IPS-NIHi11 (cell line): ENCODE measurements at regions not wholly inside any gene's neighbourhood (a gene's known extent, or its start where the extent isn't known, plus 50 kb on each side); places are given as distances from the start of the nearest gene placed in this dataset.
"Not testable (repeated sequence)": the region's sequence is repeated elsewhere in the genome, so short reads cannot be mapped to it uniquely, and the experiment has no call there.

Source experiments
- DNase-seq: peaks from one replicate; pipeline ENCODE4 v3.0.0; 2012; ENCODE audit warnings: mixed read lengths, low spot score

DNA sequence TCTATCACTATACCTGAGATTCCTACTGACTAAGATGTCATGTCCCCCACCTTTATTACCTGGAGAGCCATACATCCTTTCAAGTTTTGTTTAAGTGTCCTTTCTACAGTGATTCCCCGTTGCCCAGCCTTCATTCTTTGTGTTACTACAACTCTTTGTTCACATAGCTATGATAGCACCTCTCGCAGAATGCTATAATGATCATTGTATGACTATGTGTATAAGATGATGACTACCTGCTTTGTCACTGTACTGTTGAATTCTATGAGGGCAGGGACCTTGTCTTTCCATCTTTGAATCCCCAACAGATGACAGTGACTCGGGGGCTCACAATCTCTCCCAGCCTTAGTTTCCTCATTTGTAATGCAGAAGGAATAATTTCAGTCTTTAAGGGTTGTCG lies 361.2 kb downstream of the NPR3 start:
- DNase-seq, result no peak

DNA sequence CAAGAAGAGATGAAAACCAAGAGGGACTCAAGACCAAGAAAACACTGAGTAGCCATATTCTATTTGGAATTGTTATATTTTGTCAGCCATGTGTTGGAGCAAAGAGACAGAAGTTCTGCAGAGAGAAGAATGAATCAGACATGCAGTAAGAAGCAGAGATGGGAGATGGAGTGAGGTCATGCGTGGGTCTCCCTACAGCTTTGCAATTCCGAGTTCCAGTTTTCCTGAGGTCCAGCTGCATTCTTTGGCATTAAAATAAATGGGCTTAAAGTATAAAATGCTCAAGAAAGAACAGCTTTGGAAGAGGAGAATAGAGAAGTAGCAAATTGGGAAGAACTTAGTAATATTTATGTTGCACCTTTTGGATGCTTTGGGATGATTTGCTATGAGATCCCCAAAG lies 361.6 kb downstream of the NPR3 start:
- DNase-seq, result no peak

DNA sequence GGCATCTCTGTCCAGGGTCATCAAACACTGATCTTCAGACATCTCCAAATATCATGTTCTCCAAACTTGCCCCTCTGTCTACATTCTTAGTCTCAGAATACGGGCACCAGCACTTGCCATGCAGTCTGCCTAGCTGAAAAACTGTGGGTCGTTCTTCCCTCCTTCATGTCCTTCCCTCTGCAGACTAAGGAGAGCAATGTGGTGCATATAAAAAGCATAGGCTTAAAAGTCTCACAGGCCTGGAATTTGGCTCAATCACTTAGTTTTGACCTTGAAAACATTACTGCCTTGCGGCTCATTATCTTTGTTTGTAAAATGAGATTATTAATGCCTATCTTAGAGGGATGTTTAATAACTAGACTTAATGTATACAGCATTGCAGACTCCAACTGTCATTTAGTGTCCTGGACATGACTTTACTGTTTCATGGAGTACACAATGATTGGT lies 362.8 kb downstream of the NPR3 start:
- DNase-seq, result no peak

DNA sequence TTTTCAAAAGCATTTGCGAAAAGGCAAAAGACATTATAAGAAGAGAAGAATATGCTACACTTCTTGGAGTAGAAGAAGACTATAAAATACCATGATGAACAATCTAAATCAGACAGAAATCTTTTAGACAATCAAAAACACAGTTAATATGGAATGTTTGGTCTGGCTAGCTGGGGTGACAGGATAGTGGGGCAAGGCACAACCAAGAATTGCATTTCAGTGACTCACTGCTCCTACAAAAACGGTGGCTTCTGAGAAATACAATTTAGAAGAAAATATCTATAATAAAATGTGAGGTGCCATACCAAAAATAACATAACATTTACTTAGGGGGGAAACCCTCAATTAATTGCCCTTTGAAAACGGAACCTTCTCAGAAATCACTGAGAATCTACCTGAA lies 363.4 kb downstream of the NPR3 start:
- no peak for DNase-seq

DNA sequence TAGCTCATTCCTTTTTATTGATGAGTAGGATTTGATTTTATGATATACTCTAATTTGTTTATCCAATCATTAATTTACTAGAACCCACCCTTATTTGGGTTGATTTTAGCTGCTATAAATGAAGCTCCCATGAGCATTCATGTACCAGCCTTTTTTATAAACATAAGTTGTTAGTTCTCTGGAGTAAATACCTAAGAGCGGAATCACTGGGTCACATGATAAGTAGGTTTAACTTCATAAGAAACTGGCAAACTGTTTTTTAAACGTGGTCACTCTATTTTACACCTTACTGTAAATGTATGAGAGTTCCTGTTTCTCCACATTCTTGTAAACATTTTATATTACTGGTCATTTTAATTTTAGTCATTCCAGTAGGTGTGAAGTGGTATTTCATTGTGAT lies 364.6 kb downstream of the NPR3 start:
- no peak for DNase-seq

DNA sequence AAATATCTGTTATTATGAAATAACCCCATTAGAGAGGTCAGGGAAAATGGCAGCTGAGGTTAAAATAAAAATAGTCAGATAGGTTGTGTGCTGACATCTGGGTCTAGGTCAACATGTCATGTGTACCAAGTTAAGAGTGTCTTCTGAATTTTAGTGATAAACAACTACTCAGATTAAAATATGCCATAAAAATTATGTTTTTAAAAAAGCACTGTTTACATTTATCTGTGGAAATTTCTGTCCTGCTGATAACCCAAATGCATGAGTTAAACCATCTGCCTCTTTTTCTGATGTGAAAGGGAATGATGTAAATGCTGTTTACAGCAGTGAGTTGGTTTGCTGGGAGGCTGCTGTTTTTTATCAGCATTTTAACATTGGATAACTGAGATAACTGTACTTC lies 361.2 kb upstream of the TARS1 start:
- no peak for DNase-seq

DNA sequence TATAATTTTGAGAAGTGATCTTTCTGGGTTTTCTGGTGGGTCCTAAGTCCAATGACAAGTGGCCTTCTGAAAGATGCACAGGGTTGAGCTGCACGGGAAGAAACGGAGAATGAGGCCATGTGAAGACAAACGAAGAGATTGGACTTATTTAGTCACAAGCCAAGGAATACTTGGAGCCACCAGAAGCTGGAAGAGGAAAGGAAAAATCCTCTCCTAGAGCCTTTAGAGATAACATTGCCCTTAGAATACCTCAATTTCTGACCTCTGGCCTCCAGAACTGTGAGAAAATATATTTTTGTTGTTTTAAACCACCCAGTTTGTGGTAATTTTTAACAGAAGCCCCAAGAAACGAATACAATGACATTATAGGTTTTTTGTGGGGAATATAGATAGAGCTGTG lies 360.5 kb upstream of the TARS1 start:
- no peak for DNase-seq

DNA sequence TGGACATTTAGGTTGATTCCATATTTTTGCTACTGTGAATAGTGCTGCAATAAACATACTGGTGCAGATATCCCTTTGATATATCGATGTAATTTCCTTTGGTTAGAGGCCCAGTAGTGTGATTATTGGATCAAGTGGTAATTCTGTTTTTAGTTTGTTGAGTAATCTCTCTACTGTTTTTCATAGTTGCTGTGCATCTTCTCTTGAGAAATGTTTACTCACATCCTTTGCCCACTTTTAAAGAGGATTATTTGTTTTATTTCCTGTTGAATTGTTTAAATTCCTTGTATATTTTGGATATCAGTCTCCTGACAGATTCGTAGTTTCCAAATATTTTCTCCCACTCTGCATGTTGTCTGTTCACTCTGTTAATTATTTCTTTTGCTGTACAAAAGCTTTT lies 352.6 kb upstream of the TARS1 start:
- DNase-seq, result no peak

DNA sequence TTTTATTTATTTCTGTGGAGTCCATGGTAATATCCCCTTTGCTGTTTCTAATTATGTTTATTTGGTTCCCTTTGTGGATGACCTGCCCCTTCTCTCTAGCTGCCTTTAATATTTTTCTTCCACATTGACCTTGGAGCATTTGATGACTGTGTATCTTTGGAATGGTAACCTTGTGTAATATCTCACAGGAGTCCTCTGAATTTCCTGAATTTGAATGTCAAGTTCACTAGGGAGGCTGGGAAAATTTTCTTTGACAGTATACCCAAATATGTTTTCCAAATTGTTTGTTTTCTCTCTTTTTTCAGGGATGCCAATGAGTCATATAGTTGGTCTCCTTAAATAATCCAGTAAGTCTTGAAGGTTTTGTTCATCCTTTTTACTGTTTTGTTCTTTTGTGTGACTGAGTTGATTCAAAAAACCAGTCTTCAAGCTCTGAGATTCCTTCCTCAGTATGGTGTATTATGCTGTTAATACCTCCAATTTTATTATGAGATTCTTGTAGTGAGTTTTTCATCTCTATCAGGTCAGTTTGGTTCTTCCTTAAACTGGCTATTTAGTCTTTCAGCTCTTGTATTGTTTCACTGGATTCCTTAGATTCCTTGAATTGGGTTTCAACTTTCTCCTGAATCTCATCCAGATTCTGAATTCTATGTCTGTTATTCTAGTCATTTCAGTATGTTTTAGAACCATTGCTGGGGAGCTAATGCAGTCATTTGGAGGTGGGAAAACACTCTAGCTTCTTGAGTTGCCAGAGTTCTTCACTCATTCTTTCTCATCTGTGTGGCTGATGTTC lies 349.0 kb upstream of the TARS1 start:
- DNase-seq, result no peak

DNA sequence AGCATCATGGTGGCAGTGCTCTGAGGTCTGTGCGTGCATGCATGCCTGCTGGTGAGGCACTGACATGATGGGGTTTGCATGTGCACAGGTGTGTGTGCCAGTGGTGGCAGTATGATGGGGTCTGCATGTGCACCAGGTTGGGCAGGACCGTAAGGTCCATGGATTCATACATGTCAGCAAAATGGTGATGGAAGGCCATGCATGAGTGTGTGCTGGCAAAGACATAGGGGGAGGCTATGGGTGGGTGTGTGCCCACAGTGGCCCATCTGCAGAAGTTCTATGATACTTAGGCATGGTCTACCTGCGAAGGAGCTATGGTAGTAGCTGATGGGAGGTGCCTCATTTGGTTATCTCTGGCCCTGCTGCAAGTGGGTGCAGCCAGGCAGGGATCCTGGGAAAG lies 348.0 kb upstream of the TARS1 start:
- no peak for DNase-seq

DNA sequence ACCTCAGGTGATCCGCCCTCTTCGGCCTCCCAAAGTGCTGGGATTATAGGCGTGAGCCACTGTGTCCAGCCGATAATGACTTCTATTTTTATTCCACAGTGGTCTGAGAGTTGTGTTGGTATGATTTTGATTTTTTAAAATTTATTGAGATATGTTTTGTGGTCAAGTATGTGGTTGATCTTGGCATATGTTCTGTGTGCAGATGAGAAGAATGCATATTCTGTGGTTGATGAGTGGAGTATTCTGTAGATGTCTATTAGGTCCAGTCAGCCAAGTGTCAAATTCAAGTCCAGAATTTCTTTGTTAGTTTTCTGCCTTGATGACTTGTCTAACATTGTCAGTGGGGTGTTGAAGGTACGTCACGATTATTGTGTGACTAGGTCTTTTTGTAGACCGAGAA lies 338.2 kb upstream of the TARS1 start:
- no peak for DNase-seq

DNA sequence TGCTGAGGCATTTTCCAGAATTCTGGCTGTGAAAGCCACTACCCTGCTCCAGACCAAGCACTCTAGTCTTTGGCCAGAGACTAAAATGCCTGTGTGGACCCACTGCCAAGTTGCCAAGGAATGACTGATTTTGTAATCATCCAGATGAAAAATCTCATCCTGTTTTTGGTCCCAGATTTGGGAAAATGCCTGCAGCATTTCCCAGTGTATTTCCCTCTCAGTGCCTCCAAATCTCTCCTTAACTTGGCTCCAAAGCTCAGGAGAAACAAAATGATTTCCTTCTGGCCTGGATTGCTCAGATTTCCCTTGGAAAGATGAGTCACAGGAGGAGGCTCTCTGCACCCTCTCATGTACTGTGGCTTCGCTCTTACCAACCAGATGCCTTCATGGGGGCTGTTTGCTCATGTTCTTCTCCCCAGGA lies 335.2 kb upstream of the TARS1 start:
- DNase-seq, result no peak

DNA sequence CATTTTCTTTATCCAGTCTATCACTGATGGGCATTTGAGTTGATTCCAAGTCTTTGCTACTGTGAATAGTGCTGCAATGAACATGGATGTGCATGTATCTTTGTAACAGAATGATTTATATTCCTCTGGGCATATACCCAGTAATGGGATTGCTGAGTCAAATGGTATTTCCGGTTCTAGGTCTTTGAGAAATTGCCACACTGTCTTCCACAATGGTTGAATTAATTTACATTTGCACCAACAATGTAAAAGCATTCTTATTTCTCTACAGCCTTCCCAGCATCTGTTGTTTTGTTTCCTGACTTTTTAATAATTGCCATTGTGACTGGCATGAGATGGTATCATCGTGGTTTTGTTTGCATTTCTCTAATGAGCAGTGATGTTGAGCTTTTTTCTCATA lies 330.3 kb upstream of the TARS1 start:
- not testable (repeated sequence) for DNase-seq

DNA sequence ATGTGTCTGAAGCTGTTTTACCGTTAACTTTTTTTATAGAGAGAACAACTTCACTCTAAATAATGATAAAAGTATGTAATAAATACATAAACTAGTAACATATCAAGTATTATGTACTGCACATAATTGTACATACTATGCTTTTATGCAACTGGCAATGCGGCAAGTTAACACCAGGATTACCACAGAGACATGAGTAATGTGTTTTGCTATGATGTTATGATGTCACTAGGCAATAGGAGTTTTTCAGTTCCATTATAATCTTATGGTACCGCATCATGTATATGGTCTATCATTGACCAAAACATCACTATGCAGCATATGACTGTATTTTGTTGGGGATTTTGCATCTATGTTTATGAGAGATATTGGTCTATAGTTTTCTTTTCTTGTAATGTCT lies 326.4 kb upstream of the TARS1 start:
- no peak for DNase-seq

DNA sequence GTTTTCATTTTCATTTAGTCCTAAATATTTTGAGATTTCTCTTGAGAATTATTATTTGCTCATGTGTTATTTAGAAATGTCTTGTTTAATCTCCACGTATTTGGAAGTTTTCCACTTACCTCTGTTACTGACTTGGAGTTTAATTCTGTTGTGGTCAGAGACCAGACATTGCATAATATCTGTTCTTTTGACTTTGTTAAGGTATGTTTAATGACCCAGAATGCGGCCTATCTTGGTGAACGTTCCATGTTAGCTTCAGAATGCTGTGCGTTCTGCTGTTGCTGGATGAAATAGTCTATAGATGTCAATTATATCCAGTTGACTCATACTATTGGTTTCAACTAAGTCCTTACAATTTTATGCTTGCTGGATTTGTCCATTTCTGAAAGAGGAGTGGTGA lies 325.3 kb upstream of the TARS1 start:
- no peak for DNase-seq

DNA sequence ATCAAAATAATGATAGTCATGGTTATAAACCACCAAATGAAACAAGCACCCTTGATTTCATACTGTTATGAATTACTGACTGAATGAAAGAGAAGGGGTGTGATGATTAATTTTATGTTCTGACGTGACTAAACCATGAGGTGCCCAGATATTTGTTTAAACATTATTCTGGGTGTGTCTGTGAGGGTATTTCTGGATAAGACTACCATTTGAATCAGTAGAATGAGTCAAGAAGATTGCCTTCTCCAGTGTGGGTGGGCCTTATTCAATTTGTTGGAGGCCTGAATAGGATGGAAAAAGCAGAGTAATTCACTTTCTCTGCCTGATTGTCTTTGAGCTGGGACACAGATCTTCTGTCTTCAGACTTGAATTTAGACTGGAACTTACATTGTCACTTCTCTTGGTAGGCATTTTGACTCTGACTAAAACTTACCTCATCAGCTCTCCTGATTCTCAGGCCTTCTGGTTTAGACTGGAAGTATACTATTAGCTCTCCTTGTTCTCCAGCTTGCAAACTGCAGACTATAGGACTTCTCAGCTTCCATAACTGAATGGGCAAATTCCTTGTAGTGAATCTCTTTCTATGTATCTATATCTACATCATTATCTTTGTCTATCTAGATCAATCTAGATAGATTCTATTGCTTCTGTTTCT lies 321.9 kb upstream of the TARS1 start:
- no peak for DNase-seq

DNA sequence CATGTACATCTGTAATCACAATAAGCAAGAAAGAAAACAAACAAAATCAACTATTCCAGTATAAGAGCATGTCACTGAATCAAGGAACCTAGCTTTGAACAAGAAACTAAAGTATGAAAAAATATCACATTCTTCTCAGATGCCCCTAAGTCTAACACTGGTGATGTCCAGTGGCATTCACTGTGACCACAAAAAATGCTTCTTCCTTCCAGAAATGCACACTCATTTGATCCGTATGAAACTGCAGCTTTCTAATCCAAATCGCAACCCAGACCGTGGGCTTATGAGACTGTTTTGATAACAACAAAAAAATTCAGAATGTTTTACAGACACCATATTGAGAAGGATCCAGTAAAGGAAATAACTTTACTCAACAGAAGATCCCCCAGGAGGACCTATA lies 320.1 kb upstream of the TARS1 start:
- no peak for DNase-seq

DNA sequence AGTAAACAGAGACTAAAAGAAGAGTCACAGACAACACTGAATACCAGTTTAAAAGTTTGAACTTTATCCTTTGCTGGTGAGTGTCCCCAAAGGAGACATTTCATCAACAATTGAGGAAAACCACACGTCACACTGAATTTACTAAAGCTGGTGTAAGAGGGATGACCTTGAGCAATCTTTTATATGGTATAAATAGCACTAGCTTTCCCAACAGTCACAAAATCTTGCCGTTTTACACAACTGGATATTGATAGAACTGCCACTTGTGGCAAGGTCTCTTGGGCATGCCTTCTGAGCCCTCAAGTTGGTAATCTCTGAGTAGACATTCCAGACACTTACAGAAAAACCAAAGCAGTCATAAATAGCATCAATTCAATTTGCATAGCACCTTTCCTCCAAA lies 311.5 kb upstream of the TARS1 start:
- DNase-seq, result no peak

DNA sequence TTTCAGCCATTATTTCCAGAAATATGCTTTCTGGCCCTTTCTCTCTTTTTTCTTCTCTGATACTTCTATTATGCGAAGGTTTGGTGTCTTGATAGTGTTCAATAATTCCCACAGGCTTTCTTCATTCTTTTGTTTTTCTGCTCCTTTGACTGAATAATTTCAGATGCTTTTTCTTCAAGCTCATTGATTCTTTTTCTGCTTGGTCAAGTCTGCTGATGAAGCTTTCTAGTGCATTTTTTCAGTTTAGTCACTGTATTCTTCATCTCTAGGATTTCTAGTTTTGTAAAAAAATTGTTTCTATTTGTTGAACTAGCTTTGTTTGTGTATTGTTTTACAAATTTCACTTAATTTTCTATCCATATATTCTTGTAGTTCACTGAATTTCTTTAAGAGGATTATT lies 304.0 kb upstream of the TARS1 start:
- DNase-seq, result no peak

DNA sequence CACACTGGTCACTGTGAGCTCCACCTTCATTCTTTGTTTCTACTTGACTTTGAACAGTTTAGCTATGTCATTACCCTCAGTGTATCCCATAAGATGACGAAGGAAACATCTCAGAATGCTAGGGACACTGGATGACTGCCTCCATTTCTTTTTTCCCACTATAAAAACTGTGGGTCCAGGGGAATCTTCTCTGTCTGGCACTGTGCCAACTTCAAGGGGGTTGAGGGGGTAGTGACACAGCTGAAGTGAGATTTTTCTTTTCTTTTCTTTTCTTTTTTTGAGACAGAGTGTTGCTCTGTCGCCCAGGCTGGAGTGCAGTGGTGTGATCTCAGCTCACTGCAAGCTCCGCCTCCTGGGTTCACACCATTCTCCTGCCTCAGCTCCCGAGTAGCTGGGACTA lies 302.6 kb upstream of the TARS1 start:
- DNase-seq, result not testable (repeated sequence)

DNA sequence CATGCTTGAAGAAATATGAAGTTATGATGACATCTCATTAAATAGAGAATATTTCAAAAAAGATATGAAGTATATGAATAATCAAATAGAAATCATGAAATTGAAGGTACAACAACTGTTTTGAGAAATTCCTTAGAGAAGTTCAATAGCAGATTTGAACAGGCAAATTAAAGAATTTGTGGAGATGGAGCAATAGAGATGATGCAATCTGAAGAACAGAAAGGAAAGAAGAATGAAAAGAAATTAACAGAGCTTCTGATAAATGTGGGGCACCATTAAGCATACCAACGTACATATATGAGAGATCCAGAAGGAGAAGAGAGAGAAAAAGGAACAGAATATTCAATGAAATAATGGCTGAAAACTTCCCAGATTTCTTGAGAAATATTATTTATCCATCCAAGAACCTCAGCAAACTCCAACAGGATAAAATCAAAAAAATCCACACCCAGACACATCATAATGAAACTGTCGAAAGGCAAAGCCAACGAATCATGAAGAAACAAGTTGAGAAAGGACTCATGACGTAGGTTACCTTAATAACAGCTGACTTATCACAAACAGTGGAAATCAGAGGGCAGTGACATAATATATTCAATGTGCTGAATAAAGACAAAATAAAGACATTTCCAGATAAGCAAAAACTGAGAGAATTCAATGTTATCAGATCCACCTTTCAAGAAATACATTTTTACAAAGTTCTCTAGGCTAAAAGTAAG lies 297.2 kb upstream of the TARS1 start:
- DNase-seq, result no peak

DNA sequence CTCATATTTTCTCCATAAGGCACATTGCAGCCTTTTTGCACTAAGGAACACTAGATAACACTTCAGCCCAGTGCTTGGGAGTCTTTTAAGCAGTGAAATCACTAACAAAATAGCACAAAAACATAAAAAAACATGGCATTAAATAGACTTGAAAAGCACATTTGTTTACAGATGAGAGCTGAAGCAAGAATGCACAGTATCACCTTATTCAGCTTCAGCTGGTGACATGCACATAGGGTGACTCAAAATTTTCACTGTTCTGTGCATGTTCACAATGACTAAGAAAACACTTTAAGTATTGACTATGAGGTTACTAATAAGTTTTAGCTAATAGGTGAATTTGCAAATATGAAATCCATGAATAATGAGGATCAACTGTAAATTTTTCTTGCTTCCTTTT lies 293.9 kb upstream of the TARS1 start:
- DNase-seq, result no peak

DNA sequence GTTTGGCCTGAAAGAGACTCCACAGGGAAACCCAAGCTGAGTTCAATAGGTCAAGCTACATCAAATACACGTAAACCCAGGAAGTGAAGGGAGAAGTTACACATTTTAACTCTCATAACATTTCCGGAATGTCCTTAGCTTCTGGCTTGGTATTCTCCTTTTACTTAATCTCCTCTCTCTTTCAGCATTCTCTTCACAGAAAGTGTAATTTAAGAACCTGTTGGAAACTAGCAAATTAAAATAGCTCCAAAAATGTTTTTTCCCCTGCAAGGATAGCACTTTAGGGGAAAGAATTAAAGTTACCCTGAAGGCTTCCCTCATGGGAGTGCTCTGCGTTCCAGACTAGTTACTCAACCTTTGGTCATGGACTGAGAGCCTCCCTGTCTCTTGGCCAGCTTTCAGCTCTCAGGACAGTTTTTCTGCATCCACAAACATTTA lies 292.7 kb upstream of the TARS1 start:
- DNase-seq, result no peak
